ENCODE measurements at regions not wholly inside any gene's neighbourhood (a gene's known extent, or its start where the extent isn't known, plus 50 kb on each side); places are given as distances from the start of the nearest gene placed in this dataset.

GRCh38 chr2:56021579-56021978 lies 98.0 kb upstream of the EFEMP1 start:
- Mint-ChIP-seq H3K4me3 (no peak overlapping the region), H3K27ac (no peak overlapping the region), H3K9me3 (no peaks in the 10 kb centered on the region), H3K36me3 (no peaks in the 10 kb centered on the region), H3K4me1 (no peaks in the 10 kb centered on the region), H3K27me3 (ENCODE audit: low read depth) (no peaks in the 10 kb centered on the region; the same call in 1 of the 2 replicates)
- no peak for TF ChIP-seq ELF4 (CRISPR knock-in tag; IDR thresholded peaks at IDR 0.05; ENCODE audit: low read depth)
- no peak for TF ChIP-seq ZNF281 (CRISPR knock-in tag; IDR thresholded peaks at IDR 0.05)
- TF ChIP-seq ZNF317 (CRISPR knock-in tag; IDR thresholded peaks at IDR 0.05; ENCODE audit: borderline replicate concordance, low read depth) = no peak
- TF ChIP-seq SOX15 (CRISPR knock-in tag; IDR thresholded peaks at IDR 0.05) = no peak
- TF ChIP-seq, protein P1, sequence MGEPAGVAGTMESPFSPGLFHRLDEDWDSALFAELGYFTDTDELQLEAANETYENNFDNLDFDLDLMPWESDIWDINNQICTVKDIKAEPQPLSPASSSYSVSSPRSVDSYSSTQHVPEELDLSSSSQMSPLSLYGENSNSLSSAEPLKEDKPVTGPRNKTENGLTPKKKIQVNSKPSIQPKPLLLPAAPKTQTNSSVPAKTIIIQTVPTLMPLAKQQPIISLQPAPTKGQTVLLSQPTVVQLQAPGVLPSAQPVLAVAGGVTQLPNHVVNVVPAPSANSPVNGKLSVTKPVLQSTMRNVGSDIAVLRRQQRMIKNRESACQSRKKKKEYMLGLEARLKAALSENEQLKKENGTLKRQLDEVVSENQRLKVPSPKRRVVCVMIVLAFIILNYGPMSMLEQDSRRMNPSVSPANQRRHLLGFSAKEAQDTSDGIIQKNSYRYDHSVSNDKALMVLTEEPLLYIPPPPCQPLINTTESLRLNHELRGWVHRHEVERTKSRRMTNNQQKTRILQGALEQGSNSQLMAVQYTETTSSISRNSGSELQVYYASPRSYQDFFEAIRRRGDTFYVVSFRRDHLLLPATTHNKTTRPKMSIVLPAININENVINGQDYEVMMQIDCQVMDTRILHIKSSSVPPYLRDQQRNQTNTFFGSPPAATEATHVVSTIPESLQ (CRISPR knock-in tag; IDR thresholded peaks at IDR 0.05) = no peak
- no peak for TF ChIP-seq JAZF1 (CRISPR knock-in tag; IDR thresholded peaks at IDR 0.05)
- TF ChIP-seq PRDM15 (CRISPR knock-in tag; IDR thresholded peaks at IDR 0.05) = no peak
- TF ChIP-seq ZBTB43 (CRISPR knock-in tag; IDR thresholded peaks at IDR 0.05) = no peak
- TF ChIP-seq ATF2 (CRISPR knock-in tag; IDR thresholded peaks at IDR 0.05; ENCODE audit: borderline replicate concordance, low read depth) = no peak
- TF ChIP-seq EMX1 (CRISPR knock-in tag; IDR thresholded peaks at IDR 0.05) = no peak
- TF ChIP-seq MLX (CRISPR knock-in tag; IDR thresholded peaks at IDR 0.05) = no peak
- TF ChIP-seq ZMAT4 (CRISPR knock-in tag; IDR thresholded peaks at IDR 0.05) = no peak
- TF ChIP-seq CTCF (IDR thresholded peaks at IDR 0.05) = no peak
- ChIA-PET CTCF (interaction anchor here (0.5 to 2.4 kb wide), 3 partner anchors 12 to 109 kb away, joined by 4 to 8 read pairs (median 4); no protein-coding TSS in a partner anchor), POLR2A (interaction anchor here (0.6 kb wide), 1 partner anchor 25 kb away, joined by 3 read pairs; no protein-coding TSS in a partner anchor)
- ATAC-seq (no peak), DNase-seq (ENCODE audit: low spot score) (no peak)
